SK-N-SH treated with all-trans-retinoic acid at 6 μM for 48 hours (cell line): ENCODE measurements at regions not wholly inside any gene's neighbourhood (a gene's known extent, or its start where the extent isn't known, plus 50 kb on each side); places are given as distances from the start of the nearest gene placed in this dataset.

Experiments
- ATAC-seq: fragments of 200-7000 bp; cut with Tn5 transposase; 3 replicates; pipeline ENCODE4 v1.9.1; 2020; ENCODE audit warnings: mild to moderate bottlenecking, moderate library complexity
- ARNTL ChIP-seq: fragments of 450-650 bp; formaldehyde crosslinking; IDR thresholded peaks from 2 replicates; pipeline ENCODE4 v1.5.0; 2020; ENCODE audit warnings: low read depth, mild to moderate bottlenecking, moderate library complexity, borderline replicate concordance
- BACH2 ChIP-seq: fragments of 250-450 bp; sonication (Bioruptor Pico); IDR thresholded peaks from 2 replicates; pipeline ENCODE4 v1.9.0; 2021; ENCODE audit warnings: mild to moderate bottlenecking, borderline replicate concordance
- CREB5 ChIP-seq: fragments of 250-450 bp; sonication (Bioruptor Pico); IDR thresholded peaks from 2 replicates; pipeline ENCODE4 v1.5.1; 2020; ENCODE audit warnings: low read depth, mild to moderate bottlenecking, moderate library complexity
- CSDC2 ChIP-seq: fragments of 250-450 bp; sonication (Bioruptor Pico); IDR thresholded peaks from 2 replicates; pipeline ENCODE4 v1.5.0; 2020; ENCODE audit warnings: mild to moderate bottlenecking, moderate library complexity
- GLIS3 ChIP-seq: fragments of 250-450 bp; sonication (Bioruptor Pico); IDR thresholded peaks from 2 replicates; pipeline ENCODE4 v1.5.0; 2020; ENCODE audit warnings: mild to moderate bottlenecking, moderate library complexity
- ISL1 ChIP-seq: fragments of 250-450 bp; sonication (Bioruptor Pico); IDR thresholded peaks from 2 replicates; pipeline ENCODE4 v2.1.2; 2022; ENCODE audit warnings: mild to moderate bottlenecking, moderate library complexity
- OSR1 ChIP-seq: fragments of 250-450 bp; sonication (Bioruptor Pico); IDR thresholded peaks from 2 replicates; pipeline ENCODE4 v1.8.0; 2022; ENCODE audit warnings: moderate library complexity, mild to moderate bottlenecking, inconsistent platforms
- PATZ1 ChIP-seq: fragments of 250-450 bp; sonication (Bioruptor Pico); IDR thresholded peaks from 2 replicates; pipeline ENCODE4 v1.8.0; 2020; ENCODE audit warnings: mild to moderate bottlenecking, moderate library complexity, borderline replicate concordance
- POU6F1 ChIP-seq: fragments of 250-450 bp; sonication (Bioruptor Pico); IDR thresholded peaks from 2 replicates; pipeline ENCODE4 v1.8.0; 2021; ENCODE audit warnings: low read depth, mild to moderate bottlenecking, moderate library complexity, borderline replicate concordance
- PPARA ChIP-seq: fragments of 250-450 bp; sonication (Bioruptor Pico); IDR thresholded peaks from 2 replicates; pipeline ENCODE4 v1.5.0; 2020; ENCODE audit warnings: mild to moderate bottlenecking, borderline replicate concordance
- RARB ChIP-seq: fragments of 250-450 bp; sonication (Bioruptor Pico); IDR thresholded peaks from 2 replicates; pipeline ENCODE4 v1.8.0; 2021; ENCODE audit warnings: mild to moderate bottlenecking, moderate library complexity
- TOX ChIP-seq: fragments of 250-450 bp; sonication (Bioruptor Pico); IDR thresholded peaks from 2 replicates; pipeline ENCODE4 v1.8.0; 2021; ENCODE audit warnings: mild to moderate bottlenecking, moderate library complexity, borderline replicate concordance
- ZC3H10 ChIP-seq: fragments of 250-450 bp; sonication (Bioruptor Pico); IDR thresholded peaks from 2 replicates; pipeline ENCODE4 v1.5.1; 2021; ENCODE audit warnings: mild to moderate bottlenecking, moderate library complexity
- ZFP3 ChIP-seq: fragments of 250-450 bp; sonication (Bioruptor Pico); IDR thresholded peaks from 2 replicates; pipeline ENCODE4 v1.5.0; 2020; ENCODE audit warnings: mild to moderate bottlenecking, moderate library complexity
- ZFP30 ChIP-seq: fragments of 450-650 bp; formaldehyde crosslinking; IDR thresholded peaks from 2 replicates; pipeline ENCODE4 v1.5.0; 2022; ENCODE audit warnings: mild to moderate bottlenecking, moderate library complexity
- ZNF565 ChIP-seq: fragments of 450-650 bp; formaldehyde crosslinking; conservative IDR thresholded peaks from 2 replicates; pipeline ENCODE4 v1.5.0; 2020; ENCODE audit warnings: low read depth, mild to moderate bottlenecking, moderate library complexity
- ZNF70 ChIP-seq: fragments of 450-650 bp; formaldehyde crosslinking; IDR thresholded peaks from 2 replicates; pipeline ENCODE4 v1.5.0; 2020; ENCODE audit warnings: mild to moderate bottlenecking, moderate library complexity
- ZNF8 ChIP-seq: fragments of 450-650 bp; formaldehyde crosslinking; IDR thresholded peaks from 2 replicates; pipeline ENCODE4 v1.5.0; 2020; ENCODE audit warnings: mild to moderate bottlenecking, moderate library complexity
- TF ChIP-seq, protein P1 (sequence below): fragments of 250-450 bp; sonication (Bioruptor Pico); IDR thresholded peaks from 2 replicates; pipeline ENCODE4 v1.5.0; 2020; ENCODE audit warnings: mild to moderate bottlenecking, moderate library complexity
- TF ChIP-seq, protein P2 (sequence below): fragments of 250-450 bp; sonication (Bioruptor Pico); IDR thresholded peaks from 2 replicates; pipeline ENCODE4 v1.5.1; 2021; ENCODE audit warnings: mild to moderate bottlenecking, moderate library complexity

GRCh38 chrX:11965436-11965835 lies 172.8 kb upstream of the FRMPD4 start:
- no peak for ATAC-seq
- TF ChIP-seq ISL1: no peak
- TF ChIP-seq PATZ1 (CRISPR knock-in tag): no peak
- no peak for TF ChIP-seq POU6F1 (CRISPR knock-in tag)
- no peak for TF ChIP-seq ZNF8 (CRISPR knock-in tag)
- TF ChIP-seq TOX (CRISPR knock-in tag): no peak
- no peak for TF ChIP-seq ZFP3 (CRISPR knock-in tag)
- no peak for TF ChIP-seq CSDC2

GRCh38 chrX:11967986-11968869 lies 170.0 kb upstream of the FRMPD4 start:
- TF ChIP-seq GLIS3 (no peak), RARB (CRISPR knock-in tag) (no peak), ZC3H10 (CRISPR knock-in tag) (no peak), ZFP30 (no peak), TOX (CRISPR knock-in tag) (no peak), ZFP3 (CRISPR knock-in tag) (no peak), ZNF70 (CRISPR knock-in tag) (no peak), ISL1 (no peak), ZNF8 (CRISPR knock-in tag) (no peak), ARNTL (no peak), BACH2 (CRISPR knock-in tag) (no peak), OSR1 (CRISPR knock-in tag) (no peak), PATZ1 (CRISPR knock-in tag) (no peak), ZNF565 (no peak), CREB5 (CRISPR knock-in tag) (no peak), POU6F1 (CRISPR knock-in tag) (no peak), PPARA (no peak)
- TF ChIP-seq, protein P1, sequence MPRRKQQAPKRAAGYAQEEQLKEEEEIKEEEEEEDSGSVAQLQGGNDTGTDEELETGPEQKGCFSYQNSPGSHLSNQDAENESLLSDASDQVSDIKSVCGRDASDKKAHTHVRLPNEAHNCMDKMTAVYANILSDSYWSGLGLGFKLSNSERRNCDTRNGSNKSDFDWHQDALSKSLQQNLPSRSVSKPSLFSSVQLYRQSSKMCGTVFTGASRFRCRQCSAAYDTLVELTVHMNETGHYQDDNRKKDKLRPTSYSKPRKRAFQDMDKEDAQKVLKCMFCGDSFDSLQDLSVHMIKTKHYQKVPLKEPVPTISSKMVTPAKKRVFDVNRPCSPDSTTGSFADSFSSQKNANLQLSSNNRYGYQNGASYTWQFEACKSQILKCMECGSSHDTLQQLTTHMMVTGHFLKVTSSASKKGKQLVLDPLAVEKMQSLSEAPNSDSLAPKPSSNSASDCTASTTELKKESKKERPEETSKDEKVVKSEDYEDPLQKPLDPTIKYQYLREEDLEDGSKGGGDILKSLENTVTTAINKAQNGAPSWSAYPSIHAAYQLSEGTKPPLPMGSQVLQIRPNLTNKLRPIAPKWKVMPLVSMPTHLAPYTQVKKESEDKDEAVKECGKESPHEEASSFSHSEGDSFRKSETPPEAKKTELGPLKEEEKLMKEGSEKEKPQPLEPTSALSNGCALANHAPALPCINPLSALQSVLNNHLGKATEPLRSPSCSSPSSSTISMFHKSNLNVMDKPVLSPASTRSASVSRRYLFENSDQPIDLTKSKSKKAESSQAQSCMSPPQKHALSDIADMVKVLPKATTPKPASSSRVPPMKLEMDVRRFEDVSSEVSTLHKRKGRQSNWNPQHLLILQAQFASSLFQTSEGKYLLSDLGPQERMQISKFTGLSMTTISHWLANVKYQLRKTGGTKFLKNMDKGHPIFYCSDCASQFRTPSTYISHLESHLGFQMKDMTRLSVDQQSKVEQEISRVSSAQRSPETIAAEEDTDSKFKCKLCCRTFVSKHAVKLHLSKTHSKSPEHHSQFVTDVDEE (CRISPR knock-in tag): no peak
- TF ChIP-seq, protein P2, sequence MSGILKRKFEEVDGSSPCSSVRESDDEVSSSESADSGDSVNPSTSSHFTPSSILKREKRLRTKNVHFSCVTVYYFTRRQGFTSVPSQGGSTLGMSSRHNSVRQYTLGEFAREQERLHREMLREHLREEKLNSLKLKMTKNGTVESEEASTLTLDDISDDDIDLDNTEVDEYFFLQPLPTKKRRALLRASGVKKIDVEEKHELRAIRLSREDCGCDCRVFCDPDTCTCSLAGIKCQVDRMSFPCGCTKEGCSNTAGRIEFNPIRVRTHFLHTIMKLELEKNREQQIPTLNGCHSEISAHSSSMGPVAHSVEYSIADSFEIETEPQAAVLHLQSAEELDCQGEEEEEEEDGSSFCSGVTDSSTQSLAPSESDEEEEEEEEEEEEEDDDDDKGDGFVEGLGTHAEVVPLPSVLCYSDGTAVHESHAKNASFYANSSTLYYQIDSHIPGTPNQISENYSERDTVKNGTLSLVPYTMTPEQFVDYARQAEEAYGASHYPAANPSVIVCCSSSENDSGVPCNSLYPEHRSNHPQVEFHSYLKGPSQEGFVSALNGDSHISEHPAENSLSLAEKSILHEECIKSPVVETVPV (CRISPR knock-in tag): no peak
- no peak for ATAC-seq
